ENCODE measurements at regions not wholly inside any gene's neighbourhood (a gene's known extent, or its start where the extent isn't known, plus 50 kb on each side); places are given as distances from the start of the nearest gene placed in this dataset.

GRCh38 chr22:49594078-49594477, 233.6 kb downstream of the BRD1 start:
- ChIA-PET POLR2A (no interaction called here), CTCF (ENCODE audit: low intra/inter-chr PET ratio, low total read pairs) (no interaction called here)
- in situ Hi-C loops (cut with HindIII; ENCODE audit: extremely low pct_ligation_motif_present, low pct_unique_long_range_greater_than_20kb) = no loop called here
- H2AFZ ChIP-seq (ENCODE audit: low read length) = no peak overlapping the region
- 4% methylated on average over 4 of the region's 6 CpGs for WGBS (ENCODE audit: low lambda C conversion rate)
- TF ChIP-seq IRF9 (CRISPR knock-in tag; IDR thresholded peaks at IDR 0.05; ENCODE audit: borderline replicate concordance) (no peak), SP2 (CRISPR knock-in tag; IDR thresholded peaks at IDR 0.05) (no peak), ELF1 (CRISPR knock-in tag; IDR thresholded peaks at IDR 0.05) (no peak), MTF1 (CRISPR knock-in tag; IDR thresholded peaks at IDR 0.05) (no peak), CSRNP2 (CRISPR knock-in tag; conservative IDR thresholded peaks at IDR 0.05; ENCODE audit: low read depth) (no peak), ZKSCAN1 (IDR thresholded peaks at IDR 0.05; ENCODE audit: low read length) (no peak), ZFP90 (CRISPR knock-in tag; IDR thresholded peaks at IDR 0.05; ENCODE audit: borderline replicate concordance) (no peak), CAMTA2 (CRISPR knock-in tag; IDR thresholded peaks at IDR 0.05; ENCODE audit: borderline replicate concordance) (no peak), DBP (CRISPR knock-in tag; IDR thresholded peaks at IDR 0.05; ENCODE audit: not compliant biosample characterization) (no peak), NFE2L1 (CRISPR knock-in tag; IDR thresholded peaks at IDR 0.05; ENCODE audit: borderline replicate concordance) (no peak), ZNF652 (CRISPR knock-in tag; IDR thresholded peaks at IDR 0.05; ENCODE audit: borderline replicate concordance, low read depth) (no peak), MAFF (IDR thresholded peaks at IDR 0.05; ENCODE audit: low read depth, low read length) (no peak), MIXL1 (CRISPR knock-in tag; IDR thresholded peaks at IDR 0.05) (no peak), MLXIP (CRISPR knock-in tag; IDR thresholded peaks at IDR 0.05; ENCODE audit: borderline replicate concordance) (no peak), HNRNPK (IDR thresholded peaks at IDR 0.05; ENCODE audit: low read depth, low read length, poor library complexity, severe bottlenecking) (no peak), TBP (CRISPR knock-in tag; IDR thresholded peaks at IDR 0.05) (no peak), ZXDC (CRISPR knock-in tag; IDR thresholded peaks at IDR 0.05) (no peak), ATM (IDR thresholded peaks at IDR 0.05; ENCODE audit: borderline replicate concordance) (no peak)
- no peaks in the 10 kb centered on the region for H3K4me1 ChIP-seq (ENCODE audit: insufficient read depth, low read length)
- no peaks in the 10 kb centered on the region for H3K9me3 ChIP-seq (ENCODE audit: low read length)
- H3K36me3 ChIP-seq (replicated peaks in 1 of 2; ENCODE audit: control insufficient read depth in 1 of 2, insufficient read depth in 2 of 2, low read length in 2 of 2) = no peaks in the 10 kb centered on the region
- DNase-seq (ENCODE audit: low spot score) (no peak), FAIRE-seq (no peak), ATAC-seq (no peak)
- BruUV-seq (replicated peaks) = no TSS peak
- H3K79me2 ChIP-seq (ENCODE audit: insufficient read depth, low read length) = no peaks in the 10 kb centered on the region
- no peaks in the 10 kb centered on the region for H4K20me1 ChIP-seq (ENCODE audit: insufficient read depth, low read length)
- H3K27me3 ChIP-seq (ENCODE audit: control insufficient read depth in 1 of 2, insufficient read depth in 2 of 2, low read length in 2 of 2) = peaks cover 7 to 43% of the 10 kb centered on the region in 2 experiments; a peak in 4 of 5 replicates
- intact Hi-C loops (cut with micrococcal nuclease; ENCODE audit: unreplicated experiment) = no loop called here
- H3K9ac ChIP-seq (ENCODE audit: insufficient read depth, low read depth, low read length) = no peak overlapping the region
- no peak overlapping the region for H3K27ac ChIP-seq (ENCODE audit: extremely low read length, insufficient read depth, low read length)
- H3K4me3 ChIP-seq (replicated peaks in 1 of 3; ENCODE audit: insufficient read depth in 1 of 3, low read depth in 2 of 3, low read length in 3 of 3) = no peak overlapping the region
- H3K4me2 ChIP-seq (ENCODE audit: low read depth, low read length) = no peak overlapping the region

Measured in HepG2 (cell line).